Lower leg skin (tissue), 3 donors: ENCODE measurements at regions not wholly inside any gene's neighbourhood (a gene's known extent, or its start where the extent isn't known, plus 50 kb on each side); places are given as distances from the start of the nearest gene placed in this dataset.

Experiments used
- POLR2A ChIP-seq, 2 donors: fragments of 450-650 bp; IDR thresholded peaks; one replicate each; pipeline ENCODE4 v1.6.1; 2016 to 2017; ENCODE audit warnings: antibody characterized with exemption in 2 of 2, mild to moderate bottlenecking in 1 of 2, moderate library complexity in 1 of 2
- TF ChIP-seq, protein P1 (sequence below), 3 donors: fragments of 450-650 bp; IDR thresholded peaks; one replicate each; pipeline ENCODE4 v1.5.1; 2016; ENCODE audit warnings: antibody characterized with exemption in 3 of 3, mild to moderate bottlenecking in 3 of 3, moderate library complexity in 2 of 3

DNA sequence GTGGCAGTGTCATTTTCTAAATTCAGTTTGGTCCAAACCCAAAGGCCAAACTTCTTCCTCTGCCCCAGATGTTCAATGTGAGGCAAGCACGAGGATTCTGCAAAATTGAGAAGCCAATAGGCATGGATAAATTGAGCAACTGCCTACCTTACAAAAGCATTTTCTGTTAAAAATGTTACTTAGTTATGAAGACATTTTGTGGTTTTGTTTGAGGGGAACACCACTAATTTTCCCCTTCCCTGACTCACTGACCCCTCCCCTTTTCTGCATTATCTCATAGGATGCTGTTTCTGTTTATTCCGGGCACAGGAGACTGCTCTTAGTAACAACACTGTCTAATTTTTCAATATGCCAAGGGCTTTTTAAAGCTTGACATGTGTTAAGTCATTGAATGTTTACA is 462.8 kb downstream of the INSC start:
- TF ChIP-seq, protein P1, sequence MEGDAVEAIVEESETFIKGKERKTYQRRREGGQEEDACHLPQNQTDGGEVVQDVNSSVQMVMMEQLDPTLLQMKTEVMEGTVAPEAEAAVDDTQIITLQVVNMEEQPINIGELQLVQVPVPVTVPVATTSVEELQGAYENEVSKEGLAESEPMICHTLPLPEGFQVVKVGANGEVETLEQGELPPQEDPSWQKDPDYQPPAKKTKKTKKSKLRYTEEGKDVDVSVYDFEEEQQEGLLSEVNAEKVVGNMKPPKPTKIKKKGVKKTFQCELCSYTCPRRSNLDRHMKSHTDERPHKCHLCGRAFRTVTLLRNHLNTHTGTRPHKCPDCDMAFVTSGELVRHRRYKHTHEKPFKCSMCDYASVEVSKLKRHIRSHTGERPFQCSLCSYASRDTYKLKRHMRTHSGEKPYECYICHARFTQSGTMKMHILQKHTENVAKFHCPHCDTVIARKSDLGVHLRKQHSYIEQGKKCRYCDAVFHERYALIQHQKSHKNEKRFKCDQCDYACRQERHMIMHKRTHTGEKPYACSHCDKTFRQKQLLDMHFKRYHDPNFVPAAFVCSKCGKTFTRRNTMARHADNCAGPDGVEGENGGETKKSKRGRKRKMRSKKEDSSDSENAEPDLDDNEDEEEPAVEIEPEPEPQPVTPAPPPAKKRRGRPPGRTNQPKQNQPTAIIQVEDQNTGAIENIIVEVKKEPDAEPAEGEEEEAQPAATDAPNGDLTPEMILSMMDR (IDR thresholded peaks at IDR 0.05): no peak
- TF ChIP-seq POLR2A (IDR thresholded peaks at IDR 0.05): no peak
